CD14-positive monocyte (primary cell): ENCODE measurements at regions not wholly inside any gene's neighbourhood (a gene's known extent, or its start where the extent isn't known, plus 50 kb on each side); places are given as distances from the start of the nearest gene placed in this dataset.

Source experiments
- DNase-seq, 3 donors: peaks; one replicate each; pipeline ENCODE4 v3.0.0-alpha.2; 2011 to 2022
- H2AFZ ChIP-seq: 2 replicates; pipeline ENCODE4 v1.6.0; 2012; ENCODE audit warnings: mild to moderate bottlenecking, low read depth, low read length, inconsistent platforms; ENCODE audit not compliant: insufficient read depth, poor library complexity, severe bottlenecking
- H3K27ac ChIP-seq, 2 donors: 1 replicate in 1 of 2; 2 replicates in 1 of 2; pipeline ENCODE4 v1.5.1; 2012 to 2013; ENCODE audit warnings: low read length in 2 of 2, control low read depth in 1 of 2, inconsistent platforms in 1 of 2, low read depth in 1 of 2, mild to moderate bottlenecking in 1 of 2
- H3K27me3 ChIP-seq, 2 donors: one replicate each; pipeline versions ENCODE4 v1.6.0 to v1.6.1; 2011 to 2013; ENCODE audit warnings: low read length in 2 of 2; ENCODE audit not compliant: control insufficient read depth in 2 of 2, insufficient read depth in 2 of 2
- H3K36me3 ChIP-seq, 2 donors: replicated peaks in 1 of 2; 1 replicate in 1 of 2; 2 replicates in 1 of 2; pipeline versions ENCODE4 v1.5.1 to v1.6.1; 2012 to 2013; ENCODE audit warnings: low read length in 2 of 2, control low read depth in 1 of 2, inconsistent platforms in 1 of 2, mild to moderate bottlenecking in 1 of 2; ENCODE audit not compliant: insufficient read depth in 2 of 2, control insufficient read depth in 1 of 2
- H3K4me1 ChIP-seq, 2 donors: 1 replicate in 1 of 2; 2 replicates in 1 of 2; pipeline versions ENCODE4 v1.5.1 to v1.6.1; 2012 to 2013; ENCODE audit warnings: low read length in 2 of 2, control low read depth in 1 of 2, inconsistent platforms in 1 of 2, mild to moderate bottlenecking in 1 of 2, moderate library complexity in 1 of 2; ENCODE audit not compliant: insufficient read depth in 2 of 2, control insufficient read depth in 1 of 2
- H3K4me2 ChIP-seq: replicated peaks from 2 replicates; pipeline ENCODE3; 2012; ENCODE audit warnings: low read length, moderate library complexity, mild to moderate bottlenecking; ENCODE audit not compliant: poor library complexity, severe bottlenecking; ENCODE audit errors: extremely low read depth
- H3K4me3 ChIP-seq, 3 experiments: fragments of 200-600 bp in 1 of 3; sonication (generic) in 1 of 3; replicated peaks in 1 of 3; 1 replicate in 2 of 3; 2 replicates in 1 of 3; pipeline ENCODE4 v1.5.1; 2011 to 2013; ENCODE audit warnings: low read length in 3 of 3, mild to moderate bottlenecking in 3 of 3, control low read depth in 2 of 3, low read depth in 2 of 3, inconsistent platforms in 1 of 3, moderate library complexity in 1 of 3
- H3K79me2 ChIP-seq: 2 replicates; pipeline ENCODE4 v1.6.0; 2012; ENCODE audit warnings: mild to moderate bottlenecking, control low read depth, inconsistent platforms, low read length, moderate library complexity; ENCODE audit not compliant: insufficient read depth
- H3K9ac ChIP-seq: 2 replicates; pipeline ENCODE4 v1.6.0; 2017; ENCODE audit warnings: low read length, mild to moderate bottlenecking; ENCODE audit not compliant: insufficient read depth, poor library complexity, severe bottlenecking
- H3K9me3 ChIP-seq, 2 donors: replicated peaks in 1 of 2; 1 replicate in 1 of 2; 2 replicates in 1 of 2; pipeline versions ENCODE4 v1.5.1 to v1.6.1; 2012 to 2013; ENCODE audit warnings: low read length in 2 of 2, control low read depth in 1 of 2; ENCODE audit not compliant: control insufficient read depth in 1 of 2, insufficient read depth in 1 of 2
- H4K20me1 ChIP-seq: 2 replicates; pipeline ENCODE4 v1.6.0; 2012; ENCODE audit warnings: mild to moderate bottlenecking, low read length, control low read depth, moderate library complexity; ENCODE audit not compliant: insufficient read depth
- H3K27ac Mint-ChIP-seq, 7 donors: one replicate each; pipeline ENCODE4 v1.8.0; 2020; ENCODE audit warnings: mild to moderate bottlenecking in 7 of 7, mixed read lengths in 7 of 7, moderate library complexity in 6 of 7, inconsistent platforms in 2 of 7
- H3K27me3 Mint-ChIP-seq, 3 donors: one replicate each; pipeline ENCODE4 v1.8.0; 2021 to 2022; ENCODE audit warnings: low read depth in 3 of 3, mild to moderate bottlenecking in 3 of 3, mixed read lengths in 3 of 3, moderate library complexity in 3 of 3, inconsistent platforms in 1 of 3
- H3K36me3 Mint-ChIP-seq, 2 donors: one replicate each; pipeline ENCODE4 v1.8.0; 2020; ENCODE audit warnings: mixed read lengths in 2 of 2, inconsistent platforms in 1 of 2, mild to moderate bottlenecking in 1 of 2
- H3K4me1 Mint-ChIP-seq: one replicate; pipeline ENCODE4 v1.8.0; 2020; ENCODE audit warnings: mild to moderate bottlenecking, mixed read lengths
- H3K4me3 Mint-ChIP-seq, 2 donors: one replicate each; pipeline ENCODE4 v1.8.0; 2020; ENCODE audit warnings: mild to moderate bottlenecking in 2 of 2, mixed read lengths in 2 of 2, moderate library complexity in 1 of 2
- H3K9me3 Mint-ChIP-seq, 7 donors: one replicate each; pipeline ENCODE4 v1.8.0; 2020 to 2022; ENCODE audit warnings: mixed read lengths in 7 of 7, mild to moderate bottlenecking in 6 of 7, moderate library complexity in 6 of 7, inconsistent platforms in 2 of 7
- CTCF ChIP-seq: fragments of 200-600 bp; IDR thresholded peaks from one replicate; pipeline ENCODE4 v1.8.0; 2022; ENCODE audit warnings: antibody characterized with exemption, mild to moderate bottlenecking
- WGBS: methylation state at CpG from one replicate; pipeline ENCODE4 v1.1.5; 2013; ENCODE audit warnings: missing lambda C conversion rate; ENCODE audit not compliant: insufficient coverage; 5-methylcytosine and 5-hydroxymethylcytosine counted together
- intact Hi-C, 2 donors: fragments of 100-400 bp; cut with micrococcal nuclease; formaldehyde crosslinking; loops; one replicate each; pipeline versions ENCODE4 v1.15.0 to v1.15.1; 2023

- Histone ChIP-seq H3K9me3 (peaks cover 0 to 10% of the 10 kb centered on the region in 2 donors), H4K20me1 (no peaks in the 10 kb centered on the region), H3K9ac (no peak overlapping the region), H3K4me1 (no peaks in the 10 kb centered on the region), H3K36me3 (no peaks in the 10 kb centered on the region), H3K4me3 (no peak overlapping the region), H3K79me2 (no peaks in the 10 kb centered on the region), H2AFZ (no peak overlapping the region), H3K27me3 (no peaks in the 10 kb centered on the region), H3K27ac (no peak overlapping the region), H3K4me2 (no peak overlapping the region)
- no peak overlapping the region for H3K27ac Mint-ChIP-seq
- H3K36me3 Mint-ChIP-seq = no peaks in the 10 kb centered on the region
- H3K27me3 Mint-ChIP-seq = no peaks in the 10 kb centered on the region
- H3K4me1 Mint-ChIP-seq = no peaks in the 10 kb centered on the region
- H3K9me3 Mint-ChIP-seq = peaks cover 0 to 7% (median 5%) of the 10 kb centered on the region in 7 donors
- DNase-seq = no peak
- H3K4me3 Mint-ChIP-seq = no peak overlapping the region
- intact Hi-C loops = no loop called here
- 63% methylated on average over 1 of the region's 2 CpGs for WGBS
- no peak for TF ChIP-seq CTCF
Observed at GRCh38 chr13:106225126-106225525, 310.3 kb downstream of the EFNB2 start.

- DNase-seq = no peak
- H3K9me3 ChIP-seq = no peaks in the 10 kb centered on the region
- no peaks in the 10 kb centered on the region for H3K27me3 ChIP-seq
- no peaks in the 10 kb centered on the region for H3K36me3 Mint-ChIP-seq
- no peak overlapping the region for H3K27ac Mint-ChIP-seq
- no peaks in the 10 kb centered on the region for H4K20me1 ChIP-seq
- no peaks in the 10 kb centered on the region for H3K4me1 Mint-ChIP-seq
- peaks cover 0 to 1% (median 0%) of the 10 kb centered on the region in 7 donors for H3K9me3 Mint-ChIP-seq
- H3K4me3 ChIP-seq = no peak overlapping the region
- H3K27me3 Mint-ChIP-seq = no peaks in the 10 kb centered on the region
- WGBS = no CpG with 5 or more reads among the region's 3 CpGs
- no peak overlapping the region for H3K4me2 ChIP-seq
- no peak overlapping the region for H3K9ac ChIP-seq
- no peak overlapping the region for H3K27ac ChIP-seq
- intact Hi-C loops = no loop called here
- TF ChIP-seq CTCF = no peak
- no peaks in the 10 kb centered on the region for H3K79me2 ChIP-seq
- H2AFZ ChIP-seq = no peak overlapping the region
- H3K4me3 Mint-ChIP-seq = no peak overlapping the region
- no peaks in the 10 kb centered on the region for H3K36me3 ChIP-seq
- H3K4me1 ChIP-seq = no peaks in the 10 kb centered on the region
Observed at GRCh38 chr13:106220211-106220610, 315.3 kb downstream of the EFNB2 start.
